ENCODE measurements at regions not wholly inside any gene's neighbourhood (a gene's known extent, or its start where the extent isn't known, plus 50 kb on each side); places are given as distances from the start of the nearest gene placed in this dataset.

DNA sequence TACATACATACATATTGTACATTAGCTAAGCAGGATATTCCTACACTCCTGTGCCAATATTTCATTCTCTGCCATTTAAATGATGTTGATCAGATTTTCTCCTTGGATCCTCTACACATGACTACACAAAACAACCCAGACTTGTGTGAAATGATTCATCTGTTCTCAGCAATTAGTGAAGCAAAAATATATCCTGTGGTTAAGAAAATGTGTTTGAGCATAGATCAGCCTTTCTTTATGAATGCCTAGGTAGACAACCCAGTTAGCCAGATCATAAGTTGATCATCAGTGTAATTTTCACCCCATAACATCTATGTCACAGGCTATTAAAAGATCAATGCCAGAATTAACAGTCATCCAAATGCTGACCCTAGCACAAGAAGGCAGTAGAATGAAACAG is 275.2 kb upstream of the EDNRB start:
- no peak overlapping the region for H3K4me3 Mint-ChIP-seq
- no peak overlapping the region for H3K27ac Mint-ChIP-seq
- no peaks in the 10 kb centered on the region for H3K4me1 Mint-ChIP-seq (ENCODE audit: low read depth)
- CTCF ChIA-PET, result no interaction called here
- no peaks in the 10 kb centered on the region for H3K36me3 Mint-ChIP-seq (ENCODE audit: low read depth)
- no peaks in the 10 kb centered on the region for H3K9me3 Mint-ChIP-seq
- intact Hi-C loops (cut with micrococcal nuclease), result no loop called here
- H3K27me3 Mint-ChIP-seq (ENCODE audit: low read depth), result peaks cover 5% of the 10 kb centered on the region
- no peak for DNase-seq

DNA sequence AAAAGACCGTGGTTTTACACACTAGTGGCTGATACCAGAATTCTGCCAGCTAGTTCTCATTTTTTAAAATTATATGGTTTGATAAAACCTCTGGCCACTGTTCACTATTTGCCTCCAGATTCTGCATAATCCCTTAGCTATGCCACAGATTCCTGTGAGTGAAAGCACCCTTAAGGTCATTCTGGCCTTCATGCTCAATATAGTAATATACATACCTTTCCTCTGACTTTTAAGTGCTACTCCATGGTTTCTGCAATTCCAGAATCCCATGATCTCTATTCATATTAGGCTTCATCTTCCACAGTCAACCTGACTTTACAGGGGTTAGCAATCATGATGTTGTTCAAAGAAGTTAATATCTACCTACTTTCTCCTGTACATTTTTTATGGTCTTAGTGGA is 274.1 kb upstream of the EDNRB start:
- intact Hi-C loops (cut with micrococcal nuclease), result no loop called here
- DNase-seq, result no peak
- no peaks in the 10 kb centered on the region for H3K4me1 Mint-ChIP-seq (ENCODE audit: low read depth)
- CTCF ChIA-PET, result no interaction called here
- peaks cover 5% of the 10 kb centered on the region for H3K27me3 Mint-ChIP-seq (ENCODE audit: low read depth)
- H3K4me3 Mint-ChIP-seq, result no peak overlapping the region
- no peaks in the 10 kb centered on the region for H3K36me3 Mint-ChIP-seq (ENCODE audit: low read depth)
- H3K9me3 Mint-ChIP-seq, result no peaks in the 10 kb centered on the region
- H3K27ac Mint-ChIP-seq, result no peak overlapping the region

DNA sequence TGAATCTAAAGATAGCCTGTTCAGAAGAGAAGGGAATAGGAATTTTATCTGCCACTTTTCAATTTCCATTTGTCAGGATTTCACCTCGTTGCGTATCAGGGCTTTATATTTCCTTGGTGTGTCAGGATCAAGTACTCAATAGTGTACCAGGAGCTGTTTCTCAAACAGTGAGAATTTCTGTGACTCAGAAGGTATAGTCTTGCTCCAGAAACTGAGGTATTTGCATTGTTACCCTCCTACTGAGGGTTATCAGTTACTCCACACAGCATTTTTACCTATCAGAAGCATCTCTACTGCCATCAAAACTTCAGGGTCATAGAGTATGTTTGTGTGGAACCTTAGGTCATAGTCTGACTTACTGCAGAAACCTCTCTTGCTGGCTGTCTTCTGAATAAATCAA is 271.7 kb upstream of the EDNRB start:
- no peak overlapping the region for H3K27ac Mint-ChIP-seq

DNA sequence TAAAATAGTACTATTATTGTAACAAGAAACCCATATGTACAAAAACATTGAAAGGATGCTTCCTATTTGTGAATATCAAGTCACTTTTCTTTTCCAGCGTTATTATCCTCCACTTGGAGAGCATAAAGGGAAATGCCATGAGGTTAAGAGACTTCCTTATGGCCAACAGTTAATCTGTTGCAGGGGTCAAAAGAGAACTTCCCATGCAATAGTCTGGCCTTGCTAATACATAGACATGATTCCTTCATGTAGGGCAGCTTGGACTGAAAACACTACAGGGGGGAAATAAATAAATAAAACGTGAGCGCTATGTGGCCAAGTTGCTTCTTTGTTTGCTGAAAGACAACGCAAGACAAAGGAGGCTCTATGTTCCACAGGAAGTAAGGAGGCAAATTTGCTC is 269.1 kb upstream of the EDNRB start:
- H3K27ac Mint-ChIP-seq, result no peak overlapping the region
- CTCF ChIA-PET, result interaction anchor here (1.0 kb wide), 1 partner anchor 47 kb away, joined by 3 read pairs; no protein-coding TSS in a partner anchor
- DNase-seq, result no peak
- no peaks in the 10 kb centered on the region for H3K4me1 Mint-ChIP-seq (ENCODE audit: low read depth)
- no peaks in the 10 kb centered on the region for H3K36me3 Mint-ChIP-seq (ENCODE audit: low read depth)
- H3K27me3 Mint-ChIP-seq (ENCODE audit: low read depth), result no peaks in the 10 kb centered on the region
- no peaks in the 10 kb centered on the region for H3K9me3 Mint-ChIP-seq
- intact Hi-C loops (cut with micrococcal nuclease), result no loop called here
- no peak overlapping the region for H3K4me3 Mint-ChIP-seq

More for the DNA sequence above, 271.7 kb upstream of the EDNRB start:
- no peaks in the 10 kb centered on the region for H3K36me3 Mint-ChIP-seq (ENCODE audit: low read depth)
- no peaks in the 10 kb centered on the region for H3K9me3 Mint-ChIP-seq
- DNase-seq, result no peak
- CTCF ChIA-PET, result no interaction called here
- no peaks in the 10 kb centered on the region for H3K4me1 Mint-ChIP-seq (ENCODE audit: low read depth)
- H3K27me3 Mint-ChIP-seq (ENCODE audit: low read depth), result no peaks in the 10 kb centered on the region
- H3K4me3 Mint-ChIP-seq, result no peak overlapping the region
- intact Hi-C loops (cut with micrococcal nuclease), result no loop called here

DNA sequence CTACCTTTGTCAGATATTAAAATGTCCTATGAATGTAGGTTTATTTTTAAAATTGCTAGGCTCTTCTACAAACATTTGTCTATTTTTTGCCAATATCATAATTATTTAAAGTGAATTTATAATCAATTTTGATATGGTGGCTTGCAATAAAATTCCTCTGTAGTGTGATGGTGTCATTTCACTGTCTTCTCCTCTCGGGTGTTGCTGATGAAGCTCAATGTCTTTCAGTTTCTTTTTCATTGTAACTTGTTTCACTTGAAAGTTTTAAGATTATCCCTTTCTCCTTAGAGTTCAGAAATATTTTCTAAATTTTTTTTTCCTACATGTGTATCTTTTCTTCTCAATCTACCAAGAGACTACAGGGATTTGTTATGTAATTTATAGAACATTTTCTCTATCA is 267.1 kb upstream of the EDNRB start:
- H3K27ac Mint-ChIP-seq, result no peak overlapping the region
- H3K4me3 Mint-ChIP-seq, result no peak overlapping the region
- no peaks in the 10 kb centered on the region for H3K36me3 Mint-ChIP-seq (ENCODE audit: low read depth)
- CTCF ChIA-PET, result no interaction called here
- no peaks in the 10 kb centered on the region for H3K4me1 Mint-ChIP-seq (ENCODE audit: low read depth)
- no peaks in the 10 kb centered on the region for H3K9me3 Mint-ChIP-seq
- intact Hi-C loops (cut with micrococcal nuclease), result no loop called here
- no peaks in the 10 kb centered on the region for H3K27me3 Mint-ChIP-seq (ENCODE audit: low read depth)
- DNase-seq, result no peak

DNA sequence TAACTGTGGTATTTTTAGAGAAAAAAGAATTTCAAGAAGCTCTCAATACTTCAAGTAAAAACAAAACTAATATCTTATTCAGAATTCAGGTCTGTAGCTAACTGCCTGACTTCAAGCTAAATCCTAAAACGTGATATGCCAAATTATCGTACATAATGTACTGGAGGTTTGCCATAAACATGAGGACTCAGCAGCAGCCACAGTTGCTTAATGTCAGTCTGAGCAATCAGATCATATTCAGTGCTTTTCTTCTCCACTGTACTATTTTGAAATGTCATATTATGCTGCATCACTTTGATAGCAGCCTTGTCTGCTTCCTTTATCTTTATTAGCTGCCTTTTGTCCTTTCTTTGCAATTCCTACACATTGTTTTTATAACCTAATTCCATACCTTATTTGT is 265.1 kb upstream of the EDNRB start:
- intact Hi-C loops (cut with micrococcal nuclease), result no loop called here
- Mint-ChIP-seq H3K9me3 (no peaks in the 10 kb centered on the region), H3K27ac (no peak overlapping the region), H3K4me3 (no peak overlapping the region), H3K36me3 (ENCODE audit: low read depth) (no peaks in the 10 kb centered on the region), H3K27me3 (ENCODE audit: low read depth) (no peaks in the 10 kb centered on the region), H3K4me1 (ENCODE audit: low read depth) (no peaks in the 10 kb centered on the region)
- CTCF ChIA-PET, result no interaction called here
- no peak for DNase-seq

DNA sequence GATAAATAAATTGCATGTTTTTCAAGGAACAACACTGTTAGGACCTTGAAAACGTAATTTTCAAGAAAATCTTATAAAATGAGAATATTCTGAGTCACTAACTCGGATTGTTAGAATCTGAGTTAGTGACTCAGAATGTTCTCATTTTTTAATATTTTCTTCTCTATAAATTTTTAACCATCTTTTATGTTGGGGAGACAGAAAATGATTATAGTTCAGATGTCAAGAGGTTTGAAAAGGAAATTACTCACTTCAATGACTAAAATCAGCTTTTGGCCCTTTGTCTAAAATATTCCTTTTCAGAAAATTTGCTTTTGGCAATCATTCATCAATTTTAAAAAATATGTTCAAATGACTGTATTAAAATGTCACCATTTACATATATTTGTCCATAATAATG is 264.2 kb upstream of the EDNRB start:
- H3K4me3 Mint-ChIP-seq, result no peak overlapping the region
- no peaks in the 10 kb centered on the region for H3K4me1 Mint-ChIP-seq (ENCODE audit: low read depth)
- intact Hi-C loops (cut with micrococcal nuclease), result no loop called here
- no peak for DNase-seq
- no peaks in the 10 kb centered on the region for H3K9me3 Mint-ChIP-seq
- no peaks in the 10 kb centered on the region for H3K36me3 Mint-ChIP-seq (ENCODE audit: low read depth)
- no peaks in the 10 kb centered on the region for H3K27me3 Mint-ChIP-seq (ENCODE audit: low read depth)
- CTCF ChIA-PET, result no interaction called here
- H3K27ac Mint-ChIP-seq, result no peak overlapping the region

DNA sequence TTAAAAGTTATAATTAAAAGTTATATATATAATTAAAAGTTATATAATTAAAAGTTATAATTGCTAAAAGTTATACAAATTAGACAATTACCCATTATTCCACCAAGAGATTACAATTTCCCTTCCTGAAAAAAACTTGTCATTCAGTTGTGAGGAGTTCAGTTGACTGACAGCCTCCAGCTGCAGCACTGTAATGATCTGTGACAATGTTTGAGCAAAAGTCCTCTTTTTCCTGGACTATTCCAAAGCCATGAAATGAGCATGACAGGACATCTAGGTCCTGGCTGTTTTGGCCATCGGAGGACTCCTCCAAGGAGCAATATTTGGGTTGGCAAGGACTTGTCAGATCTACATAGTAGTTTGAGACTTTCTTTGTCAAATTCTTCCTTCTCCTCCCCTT is 258.7 kb upstream of the EDNRB start:
- Mint-ChIP-seq H3K9me3 (no peaks in the 10 kb centered on the region), H3K4me1 (ENCODE audit: low read depth) (no peaks in the 10 kb centered on the region), H3K4me3 (no peak overlapping the region), H3K27ac (no peak overlapping the region), H3K36me3 (ENCODE audit: low read depth) (no peaks in the 10 kb centered on the region), H3K27me3 (ENCODE audit: low read depth) (no peaks in the 10 kb centered on the region)
- CTCF ChIA-PET, result no interaction called here
- no peak for DNase-seq
- intact Hi-C loops (cut with micrococcal nuclease), result no loop called here

DNA sequence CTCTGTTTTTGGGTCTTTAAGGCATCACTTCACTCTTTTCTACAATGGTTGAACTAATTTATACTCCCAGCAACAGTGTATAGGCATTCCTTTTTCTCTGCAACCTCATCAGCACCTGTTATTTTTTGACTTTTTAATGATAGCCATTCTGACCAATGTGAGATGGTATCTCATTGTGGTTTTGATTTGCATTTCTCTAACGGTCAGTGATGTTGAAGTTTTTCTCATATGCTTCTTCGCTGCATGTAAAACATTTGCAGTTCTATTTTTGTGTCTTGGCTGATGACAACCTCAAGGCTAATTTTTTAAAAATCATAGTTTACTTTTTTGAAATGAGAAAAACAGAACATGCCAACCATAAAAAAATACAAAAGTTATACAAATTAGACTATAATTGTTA is 258.2 kb upstream of the EDNRB start:
- no peak overlapping the region for H3K27ac Mint-ChIP-seq
- no peaks in the 10 kb centered on the region for H3K27me3 Mint-ChIP-seq (ENCODE audit: low read depth)
- CTCF ChIA-PET, result interaction anchor here (0.6 kb wide), 1 partner anchor 286 kb away, joined by 3 read pairs; no protein-coding TSS in a partner anchor
- no peak for DNase-seq
- intact Hi-C loops (cut with micrococcal nuclease), result no loop called here
- no peak overlapping the region for H3K4me3 Mint-ChIP-seq
- H3K9me3 Mint-ChIP-seq, result no peaks in the 10 kb centered on the region
- no peaks in the 10 kb centered on the region for H3K36me3 Mint-ChIP-seq (ENCODE audit: low read depth)
- H3K4me1 Mint-ChIP-seq (ENCODE audit: low read depth), result no peaks in the 10 kb centered on the region

DNA sequence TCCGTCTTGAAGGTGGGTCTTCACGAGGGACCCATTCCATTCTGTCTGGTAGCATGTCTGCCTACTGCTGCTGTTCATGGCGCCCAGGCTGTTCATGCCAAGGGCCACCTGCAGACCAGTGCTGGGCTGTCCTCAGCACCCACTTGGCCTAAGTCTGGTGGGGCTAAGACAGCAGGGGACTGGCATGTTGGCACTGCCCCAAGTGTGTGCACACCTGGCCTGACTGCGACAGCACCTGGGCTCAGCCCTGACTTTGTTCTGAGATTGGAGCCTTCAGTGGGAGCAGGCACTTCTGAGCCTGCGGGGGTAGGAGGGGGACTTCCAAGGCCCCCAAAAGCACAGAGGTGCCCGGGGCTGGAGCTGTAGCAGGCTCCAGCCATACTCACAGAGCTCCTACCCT is 250.8 kb upstream of the EDNRB start:
- Mint-ChIP-seq H3K9me3 (peaks cover 2% of the 10 kb centered on the region), H3K4me3 (no peak overlapping the region), H3K4me1 (ENCODE audit: low read depth) (no peaks in the 10 kb centered on the region), H3K36me3 (ENCODE audit: low read depth) (no peaks in the 10 kb centered on the region), H3K27me3 (ENCODE audit: low read depth) (peaks cover 6% of the 10 kb centered on the region), H3K27ac (no peak overlapping the region)
- intact Hi-C loops (cut with micrococcal nuclease), result no loop called here
- CTCF ChIA-PET, result no interaction called here
- no peak for DNase-seq

DNA sequence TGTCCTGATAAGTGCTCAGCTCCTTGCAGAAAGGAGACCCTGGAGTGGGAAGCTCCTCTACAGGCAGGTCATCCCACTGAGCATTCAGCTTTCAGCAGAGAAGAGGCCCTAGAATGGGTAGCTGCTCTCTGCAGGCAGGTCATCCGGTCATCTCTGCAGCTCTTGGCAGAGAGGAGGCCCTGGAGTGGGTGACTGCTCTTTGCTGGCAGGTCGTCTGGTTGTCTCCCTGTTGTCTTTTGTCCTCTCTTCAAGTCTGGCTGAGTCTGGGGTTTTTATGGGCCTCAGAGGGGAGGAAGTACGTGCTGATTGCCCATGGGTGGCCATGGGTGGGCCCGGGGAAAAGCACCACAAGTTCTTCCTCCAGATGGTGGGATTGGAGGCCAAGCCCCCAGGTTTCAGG is 250.3 kb upstream of the EDNRB start:
- Mint-ChIP-seq H3K27ac (no peak overlapping the region), H3K4me3 (no peak overlapping the region), H3K4me1 (ENCODE audit: low read depth) (no peaks in the 10 kb centered on the region), H3K36me3 (ENCODE audit: low read depth) (no peaks in the 10 kb centered on the region), H3K9me3 (peaks cover 2% of the 10 kb centered on the region), H3K27me3 (ENCODE audit: low read depth) (peaks cover 6% of the 10 kb centered on the region)
- intact Hi-C loops (cut with micrococcal nuclease), result no loop called here
- CTCF ChIA-PET, result interaction anchor here (0.7 kb wide), 1 partner anchor 31 kb away, joined by 3 read pairs; no protein-coding TSS in a partner anchor
- no peak for DNase-seq

DNA sequence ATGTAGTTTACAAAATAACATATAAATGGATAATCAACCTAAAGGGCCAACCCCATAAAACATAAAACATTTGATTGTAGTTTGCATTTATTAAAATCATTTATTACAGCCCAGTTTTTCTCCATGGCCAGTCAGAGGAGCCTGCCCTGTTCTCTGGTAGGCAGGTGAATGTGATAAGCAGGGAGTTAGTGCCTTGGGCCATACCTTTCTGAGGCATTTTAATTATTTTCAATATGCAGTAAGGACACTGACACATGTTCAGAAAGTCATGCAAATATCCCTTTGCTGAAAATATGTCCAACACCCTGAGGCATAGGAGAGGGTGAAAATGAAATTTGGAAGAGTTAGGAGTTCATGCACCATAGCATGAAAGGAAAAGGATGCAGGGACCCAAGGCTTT is 242.6 kb upstream of the EDNRB start:
- H3K27me3 Mint-ChIP-seq (ENCODE audit: low read depth), result peaks cover 6% of the 10 kb centered on the region
- no peaks in the 10 kb centered on the region for H3K4me1 Mint-ChIP-seq (ENCODE audit: low read depth)
- H3K9me3 Mint-ChIP-seq, result no peaks in the 10 kb centered on the region
- intact Hi-C loops (cut with micrococcal nuclease), result no loop called here
- no peak for DNase-seq
- no peak overlapping the region for H3K27ac Mint-ChIP-seq
- CTCF ChIA-PET, result no interaction called here
- H3K4me3 Mint-ChIP-seq, result no peak overlapping the region
- H3K36me3 Mint-ChIP-seq (ENCODE audit: low read depth), result no peaks in the 10 kb centered on the region

DNA sequence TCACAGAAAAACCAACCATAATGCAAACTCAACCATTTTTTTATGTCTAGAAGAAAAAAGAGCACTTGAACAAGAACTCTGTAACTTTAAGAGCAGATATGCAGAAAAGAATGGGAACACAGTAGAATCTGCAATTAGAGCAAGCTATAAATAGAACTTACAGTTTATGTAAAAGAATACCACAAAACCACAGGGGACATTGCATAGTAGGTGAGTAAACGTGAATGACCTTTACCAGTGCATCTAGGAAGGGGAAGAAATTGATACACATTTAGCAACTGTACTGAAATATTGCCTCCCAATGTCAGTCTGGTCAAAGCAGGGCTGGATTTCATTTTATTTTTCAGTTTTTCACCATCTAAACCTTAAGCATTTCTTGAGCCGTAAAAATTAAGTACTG is 242.2 kb upstream of the EDNRB start:
- H3K36me3 Mint-ChIP-seq (ENCODE audit: low read depth), result no peaks in the 10 kb centered on the region
- intact Hi-C loops (cut with micrococcal nuclease), result no loop called here
- H3K4me1 Mint-ChIP-seq (ENCODE audit: low read depth), result no peaks in the 10 kb centered on the region
- CTCF ChIA-PET, result no interaction called here
- no peak overlapping the region for H3K4me3 Mint-ChIP-seq
- H3K27me3 Mint-ChIP-seq (ENCODE audit: low read depth), result peaks cover 7% of the 10 kb centered on the region
- DNase-seq, result no peak
- no peak overlapping the region for H3K27ac Mint-ChIP-seq
- H3K9me3 Mint-ChIP-seq, result no peaks in the 10 kb centered on the region

DNA sequence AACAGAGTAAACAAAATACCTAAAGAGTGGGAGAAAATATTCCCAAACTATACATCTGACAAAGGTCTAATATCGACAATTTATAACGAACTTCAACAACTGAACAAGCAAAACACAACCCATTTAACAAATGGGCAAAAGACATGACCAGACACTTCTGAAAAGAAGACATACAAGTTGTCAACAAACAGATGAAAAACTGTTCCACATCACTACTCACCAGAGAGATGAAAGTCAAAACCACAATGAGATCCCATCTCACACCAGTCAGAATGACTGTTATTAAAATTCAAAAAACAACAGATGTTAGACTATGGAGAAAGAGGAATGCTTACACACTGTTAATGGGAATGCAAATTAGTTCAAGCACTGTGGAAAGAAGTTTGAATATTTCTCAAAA is 233.8 kb upstream of the EDNRB start:
- intact Hi-C loops (cut with micrococcal nuclease), result no loop called here

More for the DNA sequence above, 233.8 kb upstream of the EDNRB start:
- Mint-ChIP-seq H3K4me1 (ENCODE audit: low read depth) (no peaks in the 10 kb centered on the region), H3K27me3 (ENCODE audit: low read depth) (peaks cover 4% of the 10 kb centered on the region), H3K36me3 (ENCODE audit: low read depth) (no peaks in the 10 kb centered on the region), H3K27ac (no peak overlapping the region), H3K4me3 (no peak overlapping the region), H3K9me3 (no peaks in the 10 kb centered on the region)
- no peak for DNase-seq
- CTCF ChIA-PET, result interaction anchor here (0.7 kb wide), 1 partner anchor 233 kb away, joined by 3 read pairs; no protein-coding TSS in a partner anchor

All from activated naive CD4-positive, alpha-beta T cell treated with anti-CD3 and anti-CD28 coated beads for 36 hours (primary cell).